ENCODE measurements at regions not wholly inside any gene's neighbourhood (a gene's known extent, or its start where the extent isn't known, plus 50 kb on each side); places are given as distances from the start of the nearest gene placed in this dataset.

DNA sequence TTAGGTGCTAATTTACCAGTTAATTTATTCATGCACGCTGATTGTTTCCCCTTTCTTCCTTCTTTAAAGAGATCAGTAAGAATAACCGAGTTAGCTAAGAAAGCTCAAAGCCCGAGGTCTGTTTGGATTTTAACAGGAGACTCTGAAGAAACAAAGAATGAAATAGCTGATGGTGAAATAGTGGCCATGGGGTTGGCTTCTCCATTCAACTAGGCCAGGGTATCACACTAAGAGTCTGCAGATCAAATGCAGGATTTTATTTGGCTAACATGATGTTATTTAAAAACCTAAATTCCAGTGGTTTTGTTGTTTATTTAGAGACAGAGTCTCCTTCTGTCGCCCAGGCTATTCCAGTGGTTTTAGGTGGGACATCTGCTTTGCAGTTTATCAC, 65.2 kb upstream of the SYPL1 start:
- no peaks in the 10 kb centered on the region for H3K36me3 Mint-ChIP-seq
- no peaks in the 10 kb centered on the region for H3K9me3 Mint-ChIP-seq (ENCODE audit: low read depth)
- H3K4me3 Mint-ChIP-seq, result no peak overlapping the region
- no peak overlapping the region for H3K27ac Mint-ChIP-seq
- no peak for ATAC-seq
- CTCF ChIA-PET, result interaction anchor here (1.1 to 12.4 kb wide), 33 partner anchors 12 to 559 kb away, joined by 3 to 151 read pairs (median 4); partner anchors contain the start of gene NAMPT
- no peak for DNase-seq
- peaks cover 24% of the 10 kb centered on the region for H3K27me3 Mint-ChIP-seq
- H3K4me1 Mint-ChIP-seq, result peaks cover 3% of the 10 kb centered on the region

DNA sequence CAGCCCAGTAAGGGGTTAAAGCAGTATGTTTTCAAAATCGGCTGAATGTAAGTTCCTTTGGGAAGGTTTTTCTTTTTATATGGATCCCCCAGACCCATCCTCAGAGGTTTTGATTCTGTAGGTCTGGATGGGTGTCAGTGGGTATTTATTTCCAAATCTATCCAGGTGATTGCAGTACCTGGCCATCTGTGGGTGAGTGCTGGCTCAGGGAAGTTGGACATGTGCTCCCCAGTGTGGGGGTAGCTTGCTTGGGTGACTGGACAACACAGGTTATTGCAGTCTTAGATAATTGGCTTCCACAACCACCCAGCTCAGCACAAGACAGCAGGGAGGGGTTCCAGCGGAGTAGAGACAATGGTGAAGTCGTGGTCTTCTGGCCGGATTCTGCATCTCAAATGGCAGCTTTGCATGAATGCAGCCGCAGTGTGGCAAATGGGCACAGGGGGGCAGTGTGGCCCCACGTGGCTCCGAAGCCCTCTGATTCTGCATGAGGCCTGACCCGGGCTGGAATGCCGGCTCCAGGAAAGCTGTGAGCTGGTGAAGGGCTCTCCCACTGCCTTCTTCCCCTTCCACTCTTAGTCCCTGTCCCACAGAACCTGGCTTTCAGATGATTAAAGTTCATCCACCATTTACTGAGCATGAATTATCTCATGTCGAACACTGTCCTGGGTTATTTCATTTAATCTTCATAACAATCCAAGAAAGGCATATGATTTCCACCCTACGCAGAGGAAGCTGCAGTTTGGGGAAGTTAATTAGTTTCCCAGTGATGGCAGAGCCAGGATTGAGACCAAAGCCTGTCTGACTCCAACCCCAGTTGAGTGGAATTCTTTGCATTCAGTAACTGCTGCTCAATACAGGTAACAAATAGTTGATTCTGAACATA, 64.5 kb upstream of the SYPL1 start:
- no peak overlapping the region for H3K27ac Mint-ChIP-seq
- DNase-seq, result peak; percentile 77

DNA sequence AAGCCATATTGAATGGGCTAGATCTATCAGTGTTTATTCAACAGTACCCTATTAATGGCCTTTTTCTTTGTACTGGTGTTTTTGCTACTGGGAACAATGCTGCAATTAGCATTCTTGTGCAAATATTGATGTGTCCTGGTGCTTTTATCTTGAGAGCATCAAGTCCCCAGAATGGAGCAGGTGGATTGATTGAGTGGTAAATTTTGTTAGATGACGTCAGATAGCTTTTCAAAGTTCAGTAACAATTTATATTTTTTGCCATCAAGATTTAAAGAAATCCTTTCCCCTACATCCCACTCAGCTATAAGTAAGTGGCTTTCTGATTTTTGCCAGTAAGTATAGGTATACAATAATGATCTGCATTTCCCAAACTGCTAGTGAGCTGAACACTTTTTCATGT, 63.4 kb upstream of the SYPL1 start:
- no peak overlapping the region for H3K27ac Mint-ChIP-seq
- CTCF ChIA-PET, result interaction anchor here (1.1 to 12.4 kb wide), 8 partner anchors 10 to 371 kb away, joined by 3 to 151 read pairs (median 3); no protein-coding TSS in a partner anchor
- H3K27me3 Mint-ChIP-seq, result peaks cover 21% of the 10 kb centered on the region
- DNase-seq (no peak), ATAC-seq (no peak)
- H3K4me1 Mint-ChIP-seq, result peaks cover 3% of the 10 kb centered on the region
- H3K9me3 Mint-ChIP-seq (ENCODE audit: low read depth), result no peaks in the 10 kb centered on the region
- H3K4me3 Mint-ChIP-seq, result no peak overlapping the region
- H3K36me3 Mint-ChIP-seq, result no peaks in the 10 kb centered on the region

More for the DNA sequence above, 64.5 kb upstream of the SYPL1 start:
- Mint-ChIP-seq H3K4me3 (no peak overlapping the region), H3K36me3 (no peaks in the 10 kb centered on the region), H3K4me1 (peaks cover 3% of the 10 kb centered on the region), H3K27me3 (peaks cover 24% of the 10 kb centered on the region), H3K9me3 (ENCODE audit: low read depth) (no peaks in the 10 kb centered on the region)
- ATAC-seq, result peak; percentile 81
- CTCF ChIA-PET, result interaction anchor here (0.5 to 12.4 kb wide), 50 partner anchors 11 to 646 kb away, joined by 3 to 151 read pairs (median 3); partner anchors contain the start of genes CCDC71L and NAMPT

DNA sequence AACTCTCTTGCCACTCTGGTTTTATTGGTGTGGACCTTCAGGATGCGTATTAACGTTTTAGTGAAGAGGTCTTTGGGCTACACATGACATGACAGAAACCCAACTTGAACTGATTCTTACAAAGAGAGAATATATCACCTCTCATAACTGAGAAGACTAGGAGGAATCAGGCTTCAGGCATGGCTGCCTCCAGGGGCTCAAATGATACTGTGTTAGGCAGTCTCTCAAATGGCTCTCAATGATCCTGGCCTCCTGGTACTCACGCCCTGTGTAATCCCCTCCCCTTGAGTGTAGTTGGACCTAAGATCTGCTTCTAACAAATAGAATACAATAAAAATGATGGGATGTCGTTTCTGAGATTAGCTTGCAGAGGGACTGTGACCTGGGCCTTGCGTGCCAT, 58.5 kb upstream of the SYPL1 start:
- no peaks in the 10 kb centered on the region for H3K4me1 Mint-ChIP-seq
- peaks cover 23% of the 10 kb centered on the region for H3K27me3 Mint-ChIP-seq
- CTCF ChIA-PET, result interaction anchor here (1.6 to 12.4 kb wide), 2 partner anchors 113 to 292 kb away, joined by 3 to 151 read pairs; no protein-coding TSS in a partner anchor
- ATAC-seq (no peak), DNase-seq (no peak)
- no peaks in the 10 kb centered on the region for H3K36me3 Mint-ChIP-seq
- no peak overlapping the region for H3K4me3 Mint-ChIP-seq
- H3K9me3 Mint-ChIP-seq (ENCODE audit: low read depth), result no peaks in the 10 kb centered on the region
- no peak overlapping the region for H3K27ac Mint-ChIP-seq

DNA sequence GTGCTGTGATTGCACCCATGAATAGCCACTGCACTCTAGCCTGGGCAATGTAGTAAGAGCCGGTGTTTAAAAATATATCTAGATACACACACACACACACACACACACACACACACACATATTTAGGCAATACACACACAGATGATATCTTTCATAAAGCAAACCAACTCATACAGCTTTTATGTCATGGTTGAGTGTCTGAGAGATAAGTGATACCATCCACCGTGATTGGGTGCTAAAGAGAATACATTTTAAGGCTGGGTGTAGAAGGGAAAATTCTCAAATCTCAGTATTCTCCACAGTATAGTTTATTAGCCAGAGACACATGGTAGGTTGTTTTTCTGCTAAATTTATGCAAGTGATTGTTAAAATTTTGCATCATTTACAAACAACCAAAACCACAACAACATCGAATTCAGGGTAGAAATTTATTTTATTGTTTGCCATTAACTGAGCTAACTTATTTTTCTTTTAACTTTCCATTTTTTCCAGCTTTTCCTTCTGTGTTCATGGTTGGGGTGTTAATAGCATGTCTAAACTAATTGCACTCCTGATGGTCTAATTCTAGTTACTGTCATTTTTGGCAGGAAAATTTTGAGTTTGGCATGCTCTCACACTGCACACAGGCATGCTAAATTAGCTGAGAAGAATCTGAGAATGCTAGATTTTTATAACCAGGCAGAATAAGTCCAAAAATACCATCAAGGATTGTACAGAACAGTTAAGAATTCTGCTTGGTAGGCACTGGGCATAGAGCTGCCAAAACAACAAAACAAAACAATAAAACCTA, 57.9 kb upstream of the SYPL1 start:
- no peaks in the 10 kb centered on the region for H3K36me3 Mint-ChIP-seq
- H3K4me3 Mint-ChIP-seq, result no peak overlapping the region
- H3K9me3 Mint-ChIP-seq (ENCODE audit: low read depth), result no peaks in the 10 kb centered on the region
- ATAC-seq (no peak), DNase-seq (no peak)
- H3K27ac Mint-ChIP-seq, result no peak overlapping the region
- CTCF ChIA-PET, result interaction anchor here (1.6 to 12.4 kb wide), 2 partner anchors 112 to 293 kb away, joined by 3 to 151 read pairs; no protein-coding TSS in a partner anchor
- no peaks in the 10 kb centered on the region for H3K4me1 Mint-ChIP-seq
- H3K27me3 Mint-ChIP-seq, result peaks cover 21% of the 10 kb centered on the region

DNA sequence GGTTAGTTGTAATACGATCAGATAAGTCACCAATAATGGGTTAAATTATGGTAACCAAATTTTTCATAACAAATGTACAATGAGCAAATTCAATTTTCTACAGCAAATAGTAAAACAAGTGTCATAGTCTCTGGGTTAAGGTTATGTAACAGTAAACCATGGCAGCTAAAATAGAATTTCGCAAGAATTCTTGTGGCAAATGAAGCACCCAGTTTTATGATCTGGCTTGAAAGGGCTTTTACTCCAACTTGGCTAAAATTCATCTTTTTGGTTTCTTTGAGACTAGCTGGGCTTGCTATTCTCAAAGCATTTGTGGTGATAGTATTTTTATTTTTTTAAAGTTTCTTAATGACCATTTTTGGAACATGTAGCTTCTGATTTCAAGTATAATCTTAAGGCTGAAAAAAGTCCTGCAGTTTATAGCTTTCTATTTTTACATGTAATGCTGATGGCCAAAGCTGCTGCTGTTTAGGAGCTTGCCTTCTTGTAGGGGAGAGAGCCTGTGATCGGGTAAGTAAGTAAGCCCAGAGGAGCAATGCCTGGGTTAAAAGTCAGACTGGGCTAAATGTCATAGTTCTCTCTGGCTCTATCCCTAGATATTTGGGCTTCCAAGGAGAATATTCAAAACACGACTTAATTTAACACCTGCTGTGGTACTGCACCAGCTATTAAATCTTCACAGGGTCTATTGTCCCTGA, 55.5 kb upstream of the SYPL1 start:
- Mint-ChIP-seq H3K27me3 (peaks cover 21% of the 10 kb centered on the region), H3K9me3 (ENCODE audit: low read depth) (no peaks in the 10 kb centered on the region), H3K4me3 (no peak overlapping the region), H3K4me1 (no peaks in the 10 kb centered on the region), H3K36me3 (no peaks in the 10 kb centered on the region), H3K27ac (no peak overlapping the region)
- ATAC-seq (no peak), DNase-seq (no peak)
- CTCF ChIA-PET, result interaction anchor here (0.7 to 7.0 kb wide), 16 partner anchors 9 to 375 kb away, joined by 3 to 58 read pairs (median 4); no protein-coding TSS in a partner anchor

DNA sequence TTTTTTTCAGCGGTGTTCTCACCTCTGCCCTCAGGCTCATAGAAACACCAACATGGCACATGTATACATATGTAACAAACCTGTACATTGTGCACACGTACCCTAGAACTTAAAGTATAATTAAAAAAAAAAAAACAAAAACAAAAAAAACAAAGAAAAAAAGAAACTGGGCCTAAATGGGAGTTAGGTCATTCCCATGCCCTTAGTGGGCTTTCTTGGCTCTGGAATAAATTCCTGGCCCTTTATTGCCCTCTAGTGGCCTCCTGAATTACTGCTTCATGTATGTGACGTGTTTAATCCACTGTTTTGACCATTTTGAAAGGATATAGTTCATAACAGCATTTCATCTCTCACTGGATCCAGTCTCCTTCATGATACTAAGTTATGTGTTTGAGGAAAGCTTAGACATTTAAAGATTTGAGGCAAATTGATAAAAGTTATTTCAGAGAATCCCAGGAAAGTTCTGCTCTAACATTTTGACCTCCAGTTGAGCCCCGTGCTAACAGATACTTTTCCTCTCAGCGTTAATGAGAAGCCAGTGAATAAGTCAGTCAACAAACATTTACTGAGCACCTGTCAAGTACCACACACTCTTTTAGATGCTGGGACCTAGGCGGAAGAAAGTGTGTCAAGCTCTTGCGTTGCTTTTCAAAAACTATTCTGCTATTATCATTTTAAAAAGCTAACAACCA, 54.7 kb upstream of the SYPL1 start:
- Mint-ChIP-seq H3K9me3 (ENCODE audit: low read depth) (no peaks in the 10 kb centered on the region), H3K27me3 (peaks cover 21% of the 10 kb centered on the region), H3K36me3 (no peaks in the 10 kb centered on the region), H3K4me3 (no peak overlapping the region), H3K4me1 (no peaks in the 10 kb centered on the region), H3K27ac (no peak overlapping the region)
- DNase-seq (peak; percentile 57), ATAC-seq (peak; percentile 39)
- CTCF ChIA-PET, result interaction anchor here (0.7 to 7.0 kb wide), 16 partner anchors 10 to 376 kb away, joined by 3 to 58 read pairs (median 4); no protein-coding TSS in a partner anchor

DNA sequence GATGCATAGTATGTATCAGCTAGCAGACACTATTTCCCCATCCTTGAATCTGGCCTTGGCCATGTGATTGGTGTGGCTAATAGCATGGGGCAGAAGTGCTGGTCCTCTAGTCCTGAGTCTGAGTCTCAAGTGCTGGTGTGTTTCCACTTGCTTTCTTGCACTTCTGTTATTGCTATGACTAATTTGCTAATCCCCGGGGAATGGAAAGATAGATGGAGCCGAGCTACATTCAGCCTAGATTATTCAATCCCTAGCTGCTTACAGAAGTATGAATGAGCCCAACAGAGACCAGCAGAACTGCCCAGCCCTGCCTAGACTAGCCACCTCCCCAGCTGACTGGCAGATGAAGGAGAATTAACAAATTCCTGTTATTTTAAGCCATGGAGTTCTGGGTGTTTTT, 53.2 kb upstream of the SYPL1 start:
- ATAC-seq (no peak), DNase-seq (no peak)
- Mint-ChIP-seq H3K27me3 (peaks cover 26% of the 10 kb centered on the region), H3K27ac (no peak overlapping the region), H3K4me3 (no peak overlapping the region), H3K9me3 (ENCODE audit: low read depth) (no peaks in the 10 kb centered on the region), H3K4me1 (no peaks in the 10 kb centered on the region), H3K36me3 (no peaks in the 10 kb centered on the region)
- CTCF ChIA-PET, result interaction anchor here (0.8 to 7.0 kb wide), 8 partner anchors 11 to 299 kb away, joined by 3 to 58 read pairs (median 5); no protein-coding TSS in a partner anchor

DNA sequence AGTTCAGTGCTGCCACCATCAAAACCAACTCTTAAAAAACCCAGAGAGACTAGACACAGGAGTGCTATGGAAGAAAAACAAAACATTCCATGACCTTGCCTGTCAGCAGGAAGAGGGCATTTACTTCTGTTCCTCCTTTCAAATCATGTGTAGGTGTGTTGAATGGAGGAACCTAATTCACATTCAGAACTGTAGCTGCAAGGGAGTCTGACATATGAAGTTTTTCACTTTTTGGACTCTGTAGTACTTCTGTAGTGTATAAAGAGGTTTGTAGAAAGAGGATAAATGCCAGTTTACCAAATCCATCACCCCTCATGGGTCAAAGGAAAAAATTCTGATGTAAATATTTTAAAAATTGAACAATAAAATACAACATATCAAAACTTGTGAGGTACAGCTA, 51.1 kb upstream of the SYPL1 start:
- CTCF ChIA-PET, result interaction anchor here (0.8 to 7.0 kb wide), 4 partner anchors 9 to 120 kb away, joined by 3 to 58 read pairs (median 40); no protein-coding TSS in a partner anchor
- H3K27ac Mint-ChIP-seq, result no peak overlapping the region
- H3K27me3 Mint-ChIP-seq, result peaks cover 41% of the 10 kb centered on the region
- DNase-seq (no peak), ATAC-seq (no peak)
- no peaks in the 10 kb centered on the region for H3K4me1 Mint-ChIP-seq
- no peaks in the 10 kb centered on the region for H3K9me3 Mint-ChIP-seq (ENCODE audit: low read depth)
- no peak overlapping the region for H3K4me3 Mint-ChIP-seq
- H3K36me3 Mint-ChIP-seq, result no peaks in the 10 kb centered on the region
